HG03159 (cell line): ENCODE measurements at regions not wholly inside any gene's neighbourhood (a gene's known extent, or its start where the extent isn't known, plus 50 kb on each side); places are given as distances from the start of the nearest gene placed in this dataset.
"Not testable (repeated sequence)": the region's sequence is repeated elsewhere in the genome, so short reads cannot be mapped to it uniquely, and the experiment has no call there.

Experiments used
- ATAC-seq: cut with Tn5 transposase; IDR thresholded peaks from one replicate; pipeline ENCODE4 v1.9.1; 2021; ENCODE audit warnings: mild to moderate bottlenecking, moderate library complexity; ENCODE audit not compliant: unreplicated experiment

GRCh38 chr2:156915332-156915731, 342.2 kb upstream of the GALNT5 start:
- no peak for ATAC-seq

- no peak for ATAC-seq
Measured at GRCh38 chr2:156918410-156918809, 339.1 kb upstream of the GALNT5 start.

GRCh38 chr2:156930423-156930822, 327.1 kb upstream of the GALNT5 start:
- ATAC-seq = no peak

GRCh38 chr2:156933645-156934225, 323.8 kb upstream of the GALNT5 start:
- ATAC-seq = no peak

- no peak for ATAC-seq
Measured at GRCh38 chr2:156935616-156936015, 321.9 kb upstream of the GALNT5 start.

- no peak for ATAC-seq
Measured at GRCh38 chr2:156937430-156937829, 320.1 kb upstream of the GALNT5 start.

- ATAC-seq = no peak
Measured at GRCh38 chr2:156944871-156945270, 312.6 kb upstream of the GALNT5 start.

- ATAC-seq = no peak
Measured at GRCh38 chr2:156947261-156947660, 310.2 kb upstream of the GALNT5 start.

GRCh38 chr2:156955701-156956100, 301.8 kb upstream of the GALNT5 start:
- no peak for ATAC-seq

GRCh38 chr2:156956161-156956560, 301.3 kb upstream of the GALNT5 start:
- no peak for ATAC-seq

- no peak for ATAC-seq
Measured at GRCh38 chr2:156958374-156958773, 299.1 kb upstream of the GALNT5 start.

GRCh38 chr2:156959481-156959880, 298.0 kb upstream of the GALNT5 start:
- no peak for ATAC-seq

- ATAC-seq = no peak
Measured at GRCh38 chr2:156982615-156983014, 274.9 kb upstream of the GALNT5 start.

GRCh38 chr2:156986339-156986988, 271.0 kb upstream of the GALNT5 start:
- no peak for ATAC-seq

GRCh38 chr2:156999661-157000060, 257.8 kb upstream of the GALNT5 start:
- ATAC-seq = no peak

- ATAC-seq = no peak
Measured at GRCh38 chr2:157004789-157005188, 252.7 kb upstream of the GALNT5 start.

GRCh38 chr2:157015015-157015575, 242.4 kb upstream of the GALNT5 start:
- ATAC-seq = no peak

- not testable (repeated sequence) for ATAC-seq
Measured at GRCh38 chr2:157023264-157023663, 234.2 kb upstream of the GALNT5 start.

GRCh38 chr2:157024129-157024528, 233.4 kb upstream of the GALNT5 start:
- no peak for ATAC-seq

- no peak for ATAC-seq
Measured at GRCh38 chr2:157032017-157032416, 225.5 kb upstream of the GALNT5 start.

GRCh38 chr2:157036726-157037125, 220.8 kb upstream of the GALNT5 start:
- no peak for ATAC-seq

GRCh38 chr2:157043786-157044185, 213.7 kb upstream of the GALNT5 start:
- no peak for ATAC-seq

- no peak for ATAC-seq
Measured at GRCh38 chr2:157046396-157046795, 211.1 kb upstream of the GALNT5 start.
